Epithelial cell of esophagus (primary cell): ENCODE measurements at regions not wholly inside any gene's neighbourhood (a gene's known extent, or its start where the extent isn't known, plus 50 kb on each side); places are given as distances from the start of the nearest gene placed in this dataset.

ENCODE experiments used
- DNase-seq: peaks from one replicate; pipeline ENCODE4 v3.0.0; 2010; ENCODE audit warnings: low read depth
- H3K4me3 ChIP-seq: 2 replicates; pipeline ENCODE4 v1.5.1; 2011; ENCODE audit warnings: mild to moderate bottlenecking, low read length, control low read depth
- CTCF ChIP-seq: IDR thresholded peaks from 2 replicates; pipeline ENCODE4 v1.5.1; 2011; ENCODE audit warnings: low read depth, mild to moderate bottlenecking, low read length, control low read depth, inconsistent platforms; ENCODE audit not compliant: insufficient read depth; ENCODE audit errors: missing control alignments

- no peak overlapping the region for H3K4me3 ChIP-seq
- DNase-seq = no peak
- no peak for TF ChIP-seq CTCF
These were observed 422.7 kb downstream of the ZSWIM6 start for GRCh38 chr5:61754792-61755191.

DNA sequence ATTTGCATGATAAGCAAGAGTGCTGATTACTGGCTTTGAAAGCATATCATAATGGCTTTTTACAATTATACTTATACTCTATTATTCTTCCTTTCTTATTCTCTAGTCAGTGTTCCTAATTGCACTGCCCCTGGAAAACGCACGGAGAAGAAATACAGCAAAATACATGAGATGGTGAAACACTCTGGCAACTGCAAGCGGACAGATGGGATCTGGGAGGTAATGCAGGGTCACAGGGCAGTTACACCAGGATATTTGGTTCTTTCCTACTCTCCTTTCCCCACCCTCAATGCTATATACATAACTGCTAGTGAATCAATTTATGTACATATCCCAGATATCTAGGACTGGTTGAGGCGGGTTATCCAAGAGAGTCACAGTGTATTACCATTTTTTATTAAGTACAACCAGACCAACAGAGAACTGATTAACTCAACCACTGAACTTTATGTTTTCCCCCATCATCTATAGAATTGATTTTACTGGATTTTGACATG, 423.7 kb downstream of the ZSWIM6 start:
- DNase-seq = no peak
- no peak overlapping the region for H3K4me3 ChIP-seq
- no peak for TF ChIP-seq CTCF

GRCh38 chr5:61758711-61759110, 426.7 kb downstream of the ZSWIM6 start:
- no peak for DNase-seq
- H3K4me3 ChIP-seq = no peak overlapping the region
- TF ChIP-seq CTCF = no peak

DNA sequence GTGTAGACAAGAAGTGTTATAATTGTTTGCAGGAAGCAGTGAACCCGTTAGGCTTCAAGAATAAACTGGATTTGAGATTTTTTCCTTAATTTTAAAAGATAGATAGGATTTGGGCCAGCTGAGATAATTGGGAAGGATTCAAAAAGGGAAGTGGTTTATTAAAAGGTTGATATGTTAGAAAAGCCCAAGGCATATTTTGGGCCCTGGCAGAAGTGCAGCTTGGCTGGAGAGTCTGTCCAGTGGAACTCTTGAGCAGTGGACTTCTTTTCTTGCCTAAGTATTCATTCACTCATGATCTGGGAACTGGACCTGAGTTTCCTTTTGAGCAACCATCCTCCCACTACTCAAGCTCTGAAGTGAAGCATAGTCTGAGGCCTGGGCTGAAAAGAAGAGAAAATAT, 433.4 kb downstream of the ZSWIM6 start:
- DNase-seq = no peak
- no peak for TF ChIP-seq CTCF
- no peak overlapping the region for H3K4me3 ChIP-seq

- no peak for TF ChIP-seq CTCF
- no peak for DNase-seq
- H3K4me3 ChIP-seq = no peak overlapping the region
These were observed 434.1 kb downstream of the ZSWIM6 start for GRCh38 chr5:61766141-61766540.

GRCh38 chr5:61767231-61768080, 435.4 kb downstream of the ZSWIM6 start:
- TF ChIP-seq CTCF = no peak
- H3K4me3 ChIP-seq = no peak overlapping the region
- DNase-seq = no peak
